GM11168 (cell line): ENCODE measurements at regions not wholly inside any gene's neighbourhood (a gene's known extent, or its start where the extent isn't known, plus 50 kb on each side); places are given as distances from the start of the nearest gene placed in this dataset.
"Not testable (repeated sequence)": the region's sequence is repeated elsewhere in the genome, so short reads cannot be mapped to it uniquely, and the experiment has no call there.

Experiments used
- in situ Hi-C: fragments of 300-500 bp; cut with MboI; formaldehyde crosslinking; loops from one replicate; pipeline ENCODE4 v1.12.0; 2022; ENCODE audit warnings: low sequenced_read_pairs; ENCODE audit not compliant: unreplicated experiment

DNA sequence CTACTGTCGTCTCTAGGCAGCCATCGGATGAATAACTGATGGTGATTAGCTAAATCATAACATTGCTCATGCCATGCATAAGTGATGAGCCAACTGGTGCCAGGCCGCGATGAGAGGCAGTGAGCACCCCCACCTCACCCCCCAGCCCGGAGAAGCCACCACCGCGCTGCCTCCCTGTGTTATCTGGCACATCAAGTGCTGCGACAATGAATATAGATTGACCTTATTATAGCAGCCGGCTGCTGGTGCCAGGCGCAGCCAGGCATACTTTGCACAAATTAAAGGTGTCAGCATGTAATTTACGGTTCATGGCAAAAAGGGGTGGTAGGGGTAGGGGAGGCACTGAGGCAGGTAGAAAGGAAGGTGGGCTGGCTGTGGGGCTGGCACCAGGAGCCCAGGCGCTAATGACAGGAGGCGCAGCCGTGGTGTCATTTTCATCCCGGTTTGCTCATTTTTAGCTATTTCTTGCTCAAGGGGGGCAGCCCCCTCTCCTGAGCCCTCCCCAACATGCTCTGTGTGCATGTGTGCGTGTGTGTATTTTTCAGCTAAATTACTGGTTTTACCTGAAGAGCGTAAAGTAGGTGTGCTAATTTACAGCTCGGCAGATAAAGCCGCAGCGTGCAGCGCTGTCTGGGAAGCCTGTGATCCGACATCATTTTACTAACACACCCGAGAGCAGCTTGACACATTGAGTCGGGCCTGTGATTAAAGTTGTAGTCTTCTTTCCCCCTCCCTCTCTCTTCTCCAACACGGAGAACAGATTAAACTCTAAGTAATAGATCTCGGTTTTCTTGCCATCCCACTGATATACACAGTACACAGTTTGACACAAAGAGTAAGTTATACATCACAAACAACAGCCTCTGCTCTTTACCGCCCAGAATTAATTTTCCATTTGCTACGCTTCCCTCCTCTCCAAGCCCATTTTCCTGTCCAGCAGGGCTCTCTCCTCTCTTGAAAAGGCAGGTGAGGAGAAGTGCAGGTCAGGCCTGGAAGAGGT is 212.3 kb downstream of the RPLP1 start:
- in situ Hi-C loops, result no loop called here

DNA sequence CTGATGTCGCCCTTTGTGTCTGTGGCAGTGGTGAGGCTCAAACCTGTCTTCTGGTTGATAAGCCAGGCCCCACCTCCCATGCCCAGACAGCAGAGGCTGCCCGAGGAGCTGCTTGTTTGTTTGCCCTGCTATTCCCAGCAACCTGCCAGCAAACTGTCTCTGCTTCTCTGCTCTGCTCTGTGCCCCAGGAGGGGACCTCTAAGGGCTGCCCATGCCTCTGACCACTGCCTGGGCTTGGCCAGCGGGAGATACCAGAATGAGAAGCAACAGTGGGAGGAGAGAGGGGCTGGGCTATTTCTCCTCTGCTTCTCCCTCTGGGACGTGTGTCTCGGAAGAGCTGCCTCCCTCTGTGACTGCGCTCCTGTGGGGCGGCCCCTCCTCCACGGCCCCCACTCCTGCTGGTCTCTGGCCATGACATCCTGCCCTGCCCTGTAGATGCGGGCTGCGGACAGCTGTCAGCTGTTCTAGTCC is 213.1 kb downstream of the RPLP1 start:
- in situ Hi-C loops, result no loop called here

DNA sequence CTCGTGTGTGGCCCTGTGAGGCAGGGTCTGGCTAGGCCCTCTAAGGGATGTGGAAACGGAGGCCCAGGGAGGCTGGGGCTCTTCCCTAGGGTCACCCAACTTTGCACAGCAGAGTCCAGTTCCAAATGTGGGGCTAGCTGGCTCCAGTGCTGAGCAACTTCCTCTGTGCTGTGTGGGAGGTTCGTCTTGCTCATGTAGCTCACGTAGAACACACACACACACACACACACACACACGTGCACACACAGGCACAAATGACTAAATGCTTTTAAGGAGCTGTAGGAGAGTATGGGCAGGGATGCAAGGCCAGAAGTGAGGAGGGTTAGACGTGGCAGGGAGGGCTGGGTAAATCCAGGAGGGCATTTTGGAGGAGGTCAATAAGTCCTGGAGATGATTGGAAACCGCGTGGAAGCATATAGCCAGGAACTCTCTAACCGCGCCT is 213.8 kb downstream of the RPLP1 start:
- in situ Hi-C loops, result no loop called here

GRCh38 chr15:69666921-69667811 is 214.5 kb downstream of the RPLP1 start:
- in situ Hi-C loops, result no loop called here

DNA sequence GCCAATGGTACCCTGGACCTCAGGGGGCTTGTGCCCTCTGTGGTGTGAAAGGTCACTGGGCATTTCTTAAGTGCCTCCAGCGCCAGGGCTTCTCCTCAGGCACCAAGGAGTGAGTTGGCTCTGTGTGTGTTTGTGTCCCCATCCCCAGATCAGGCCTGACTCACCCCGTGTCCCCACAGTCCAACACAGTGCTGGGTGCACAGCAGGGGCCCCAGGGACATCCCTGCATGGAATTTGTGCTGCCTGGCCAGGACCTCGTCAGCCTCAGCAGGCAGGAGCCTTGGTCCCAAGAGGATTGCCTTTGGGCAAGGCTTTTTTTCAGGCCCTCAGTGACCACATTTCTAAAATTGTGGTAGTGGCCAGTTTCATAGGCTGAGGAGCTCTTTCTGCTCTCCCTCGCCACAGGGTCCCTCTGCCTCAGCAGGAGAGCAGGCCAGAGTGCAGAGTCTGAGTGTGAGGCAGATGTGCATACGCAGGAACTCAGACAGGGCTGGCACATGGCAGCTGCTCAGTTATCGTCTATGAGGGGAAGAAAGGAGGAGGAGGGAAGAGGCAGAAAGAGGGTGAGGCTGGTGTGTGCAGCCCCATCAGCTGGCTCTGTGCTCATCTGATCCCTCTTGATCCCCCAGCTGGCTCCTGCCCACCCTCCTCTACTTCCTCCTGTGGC is 215.6 kb downstream of the RPLP1 start:
- in situ Hi-C loops, result no loop called here

GRCh38 chr15:69668963-69669362 is 216.3 kb downstream of the RPLP1 start:
- in situ Hi-C loops, result no loop called here

GRCh38 chr15:69669446-69669845 is 216.8 kb downstream of the RPLP1 start:
- in situ Hi-C loops, result no loop called here

GRCh38 chr15:69673291-69673881 is 220.8 kb downstream of the RPLP1 start:
- in situ Hi-C loops, result loop anchor here (5.0 kb wide), 1 partner anchor 49 kb away; no protein-coding TSS in a partner anchor

- in situ Hi-C loops, result no loop called here
Measured at GRCh38 chr15:69675731-69676130, 223.1 kb downstream of the RPLP1 start.

DNA sequence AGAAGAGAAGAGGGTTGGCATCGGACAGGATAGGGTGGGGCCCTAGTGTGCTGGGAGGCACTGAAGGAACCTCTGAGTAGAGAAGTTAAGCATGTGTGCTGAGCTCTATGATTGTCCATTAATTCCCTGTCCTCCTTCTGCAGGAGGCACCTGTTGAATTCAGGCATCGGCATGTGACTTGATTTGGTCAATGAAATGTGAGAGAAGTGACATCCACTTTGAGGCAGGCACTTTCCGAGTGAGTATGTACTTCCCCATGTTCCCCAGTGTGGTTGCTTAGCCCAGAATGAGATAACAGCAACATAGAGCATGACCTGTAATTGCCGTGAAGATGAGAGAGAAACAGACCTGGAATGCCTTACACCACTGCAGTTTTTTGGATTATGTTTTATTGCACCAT is 224.8 kb downstream of the RPLP1 start:
- in situ Hi-C loops, result no loop called here

GRCh38 chr15:69679623-69680228 is 227.1 kb downstream of the RPLP1 start:
- in situ Hi-C loops, result no loop called here

DNA sequence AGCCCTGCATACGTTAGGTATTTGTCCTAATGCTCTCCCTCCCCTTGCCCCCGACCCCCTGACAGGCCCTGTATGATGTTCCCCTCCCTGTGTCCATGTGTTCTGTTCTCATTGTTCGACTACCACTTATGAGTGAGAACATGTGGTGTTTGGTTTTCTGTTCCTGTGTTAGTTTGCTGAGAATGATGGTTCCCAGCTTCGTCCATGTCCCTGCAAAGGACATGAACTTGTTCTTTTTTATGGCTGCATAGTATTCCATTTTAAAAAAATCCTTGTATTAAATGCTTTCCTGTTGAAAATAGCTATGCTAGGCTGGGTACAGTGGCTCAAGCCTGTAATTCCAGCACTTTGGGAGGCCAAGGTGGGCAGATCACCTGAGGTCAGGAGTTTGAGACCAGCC is 232.2 kb downstream of the RPLP1 start:
- in situ Hi-C loops, result not testable (repeated sequence)

- in situ Hi-C loops, result no loop called here
Measured at GRCh38 chr15:69685512-69686452, 233.2 kb downstream of the RPLP1 start.

DNA sequence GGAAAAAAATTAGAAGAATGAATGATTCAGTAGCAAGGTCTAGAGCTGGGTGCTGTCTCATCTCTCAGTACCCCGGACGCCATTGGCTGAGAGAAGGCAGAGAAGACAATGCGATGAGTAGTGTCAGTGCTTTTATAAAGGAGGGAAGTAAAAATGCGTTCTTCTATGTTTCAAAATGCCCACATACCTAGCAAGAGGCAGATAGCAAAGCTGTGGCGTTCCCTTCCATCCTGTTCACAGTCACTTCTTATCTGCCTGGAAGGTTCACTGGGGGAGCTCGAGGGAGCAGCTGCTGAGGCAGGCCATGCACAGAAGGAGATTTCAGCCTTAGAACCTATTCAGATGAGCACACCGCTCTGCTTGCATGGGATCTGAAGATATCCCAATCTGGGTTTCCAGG is 234.0 kb downstream of the RPLP1 start:
- in situ Hi-C loops, result no loop called here

GRCh38 chr15:69689133-69689532 is 236.5 kb downstream of the RPLP1 start:
- in situ Hi-C loops, result no loop called here

GRCh38 chr15:69691307-69692015 is 238.8 kb downstream of the RPLP1 start:
- in situ Hi-C loops, result no loop called here

DNA sequence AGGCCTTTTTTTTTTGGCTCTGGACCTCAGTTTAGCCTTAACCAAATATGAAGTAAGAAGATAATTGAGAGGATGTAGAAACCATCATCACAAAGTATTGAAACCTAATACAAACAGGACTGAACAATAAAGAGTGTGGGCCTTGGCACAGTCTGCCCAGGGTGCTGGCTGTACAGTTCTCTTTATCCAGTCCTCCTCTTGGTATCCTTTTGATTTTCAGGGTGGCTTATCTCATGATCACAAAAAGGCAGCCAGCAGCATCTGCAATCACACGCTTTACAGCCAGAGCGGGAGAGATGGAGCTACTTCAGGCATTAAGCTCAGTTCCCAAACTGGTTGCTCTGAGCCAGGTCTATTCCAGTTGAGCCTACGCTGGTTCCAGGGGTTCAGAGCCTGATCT is 239.7 kb downstream of the RPLP1 start:
- in situ Hi-C loops, result no loop called here

DNA sequence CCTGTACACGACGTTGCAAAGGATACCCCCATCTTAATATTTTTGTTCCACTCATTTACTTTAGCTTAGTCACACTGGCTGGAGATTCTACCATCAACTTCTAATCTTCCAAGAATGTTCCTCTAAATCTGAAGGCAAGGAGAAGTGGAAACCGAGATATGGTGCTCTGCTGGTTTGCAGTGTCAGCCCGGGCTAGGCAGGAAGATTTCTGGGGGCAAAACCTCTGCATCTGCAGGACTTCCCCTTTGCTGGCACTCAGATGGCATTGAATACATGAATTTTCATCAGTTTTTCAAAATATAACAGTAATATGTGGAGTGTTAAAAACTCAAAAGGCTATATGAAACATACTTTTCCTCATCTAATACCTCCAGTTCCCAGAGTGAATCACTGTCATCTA is 240.4 kb downstream of the RPLP1 start:
- in situ Hi-C loops, result no loop called here
